ENCODE measurements at regions not wholly inside any gene's neighbourhood (a gene's known extent, or its start where the extent isn't known, plus 50 kb on each side); places are given as distances from the start of the nearest gene placed in this dataset.
"Not testable (repeated sequence)": the region's sequence is repeated elsewhere in the genome, so short reads cannot be mapped to it uniquely, and the experiment has no call there.

- not testable (repeated sequence) for H3K27ac Mint-ChIP-seq, H3K36me3 Mint-ChIP-seq
Observed at GRCh38 chr16:88162778-88163177, 211.5 kb downstream of the BANP start.

GRCh38 chr16:88164196-88165039 is 213.2 kb downstream of the BANP start:
- H3K4me1 Mint-ChIP-seq; H3K27me3 Mint-ChIP-seq; ATAC-seq (ENCODE audit: low read depth); DNase-seq; H3K27ac Mint-ChIP-seq; H3K4me3 Mint-ChIP-seq; H3K9me3 Mint-ChIP-seq; POLR2A ChIA-PET; H3K36me3 Mint-ChIP-seq: not testable (repeated sequence)

More at GRCh38 chr16:88162778-88163177, 211.5 kb downstream of the BANP start:
- ATAC-seq (ENCODE audit: low read depth); H3K27me3 Mint-ChIP-seq; DNase-seq; H3K9me3 Mint-ChIP-seq; H3K4me3 Mint-ChIP-seq; H3K4me1 Mint-ChIP-seq; POLR2A ChIA-PET: not testable (repeated sequence)

- H3K27ac Mint-ChIP-seq; H3K36me3 Mint-ChIP-seq; H3K4me1 Mint-ChIP-seq; H3K4me3 Mint-ChIP-seq; ATAC-seq (ENCODE audit: low read depth); POLR2A ChIA-PET; H3K27me3 Mint-ChIP-seq; DNase-seq; H3K9me3 Mint-ChIP-seq: not testable (repeated sequence)
Observed at GRCh38 chr16:88165040-88165544, 213.9 kb downstream of the BANP start.

- H3K27ac Mint-ChIP-seq; H3K36me3 Mint-ChIP-seq; H3K4me3 Mint-ChIP-seq; ATAC-seq (ENCODE audit: low read depth); H3K9me3 Mint-ChIP-seq; DNase-seq; H3K4me1 Mint-ChIP-seq; H3K27me3 Mint-ChIP-seq; POLR2A ChIA-PET: not testable (repeated sequence)
Observed at GRCh38 chr16:88165683-88166082, 214.4 kb downstream of the BANP start.

- H3K36me3 Mint-ChIP-seq; DNase-seq; ATAC-seq (ENCODE audit: low read depth); H3K27me3 Mint-ChIP-seq; H3K4me1 Mint-ChIP-seq; H3K9me3 Mint-ChIP-seq; H3K27ac Mint-ChIP-seq; H3K4me3 Mint-ChIP-seq; POLR2A ChIA-PET: not testable (repeated sequence)
Observed at GRCh38 chr16:88166209-88166773, 215.1 kb downstream of the BANP start.

GRCh38 chr16:88167798-88168556 is 214.8 kb upstream of the ZNF469 start:
- H3K4me3 Mint-ChIP-seq; H3K36me3 Mint-ChIP-seq; H3K27ac Mint-ChIP-seq; H3K4me1 Mint-ChIP-seq; DNase-seq; ATAC-seq (ENCODE audit: low read depth); H3K9me3 Mint-ChIP-seq; POLR2A ChIA-PET: not testable (repeated sequence)
- H3K27me3 Mint-ChIP-seq: peaks cover 17% of the 10 kb centered on the region

GRCh38 chr16:88168557-88168949 is 214.2 kb upstream of the ZNF469 start:
- DNase-seq; H3K4me3 Mint-ChIP-seq; H3K9me3 Mint-ChIP-seq; H3K27ac Mint-ChIP-seq; POLR2A ChIA-PET; H3K4me1 Mint-ChIP-seq; ATAC-seq (ENCODE audit: low read depth); H3K36me3 Mint-ChIP-seq: not testable (repeated sequence)
- peaks cover 17% of the 10 kb centered on the region for H3K27me3 Mint-ChIP-seq

- POLR2A ChIA-PET; ATAC-seq (ENCODE audit: low read depth); DNase-seq: not testable (repeated sequence)
Observed at GRCh38 chr16:88169136-88169830, 213.5 kb upstream of the ZNF469 start.

GRCh38 chr16:88169831-88170165 is 213.0 kb upstream of the ZNF469 start:
- H3K9me3 Mint-ChIP-seq; ATAC-seq (ENCODE audit: low read depth); POLR2A ChIA-PET; H3K27ac Mint-ChIP-seq; H3K36me3 Mint-ChIP-seq; DNase-seq; H3K4me3 Mint-ChIP-seq; H3K4me1 Mint-ChIP-seq: not testable (repeated sequence)
- H3K27me3 Mint-ChIP-seq: peaks cover 16% of the 10 kb centered on the region

More at GRCh38 chr16:88169136-88169830, 213.5 kb upstream of the ZNF469 start:
- not testable (repeated sequence) for H3K36me3 Mint-ChIP-seq, H3K4me1 Mint-ChIP-seq, H3K27ac Mint-ChIP-seq, H3K4me3 Mint-ChIP-seq, H3K9me3 Mint-ChIP-seq
- peaks cover 17% of the 10 kb centered on the region for H3K27me3 Mint-ChIP-seq

GRCh38 chr16:88170528-88170991 is 212.2 kb upstream of the ZNF469 start:
- no peak for DNase-seq
- POLR2A ChIA-PET: no interaction called here
- ATAC-seq (ENCODE audit: low read depth): no peak
- Mint-ChIP-seq H3K27ac (no peak overlapping the region), H3K27me3 (peaks cover 16% of the 10 kb centered on the region), H3K9me3 (peaks cover 3% of the 10 kb centered on the region), H3K36me3 (no peaks in the 10 kb centered on the region), H3K4me1 (peaks cover 6% of the 10 kb centered on the region), H3K4me3 (peak overlapping the region; percentile 20)

GRCh38 chr16:88171126-88171525 is 211.6 kb upstream of the ZNF469 start:
- not testable (repeated sequence) for H3K4me3 Mint-ChIP-seq

GRCh38 chr16:88176184-88176583 is 206.6 kb upstream of the ZNF469 start:
- POLR2A ChIA-PET; DNase-seq; H3K27ac Mint-ChIP-seq; H3K4me3 Mint-ChIP-seq; ATAC-seq (ENCODE audit: low read depth); H3K9me3 Mint-ChIP-seq; H3K4me1 Mint-ChIP-seq; H3K36me3 Mint-ChIP-seq: not testable (repeated sequence)
- peaks cover 18% of the 10 kb centered on the region for H3K27me3 Mint-ChIP-seq

More at GRCh38 chr16:88171126-88171525, 211.6 kb upstream of the ZNF469 start:
- H3K4me1 Mint-ChIP-seq; H3K27ac Mint-ChIP-seq; H3K9me3 Mint-ChIP-seq; ATAC-seq (ENCODE audit: low read depth); H3K36me3 Mint-ChIP-seq; POLR2A ChIA-PET; DNase-seq: not testable (repeated sequence)
- peaks cover 16% of the 10 kb centered on the region for H3K27me3 Mint-ChIP-seq

GRCh38 chr16:88176591-88177180 is 206.1 kb upstream of the ZNF469 start:
- H3K36me3 Mint-ChIP-seq; H3K4me1 Mint-ChIP-seq; DNase-seq; H3K9me3 Mint-ChIP-seq; H3K27ac Mint-ChIP-seq; ATAC-seq (ENCODE audit: low read depth); H3K4me3 Mint-ChIP-seq; POLR2A ChIA-PET: not testable (repeated sequence)
- H3K27me3 Mint-ChIP-seq: peaks cover 21% of the 10 kb centered on the region

Data from activated naive CD8-positive, alpha-beta T cell treated with anti-CD3 and anti-CD28 coated beads, Interleukin-2, amount 10 ng/mL, durations not matched to agents 7 days and 5 days (primary cell).